ENCODE measurements at regions not wholly inside any gene's neighbourhood (a gene's known extent, or its start where the extent isn't known, plus 50 kb on each side); places are given as distances from the start of the nearest gene placed in this dataset.
"Not testable (repeated sequence)": the region's sequence is repeated elsewhere in the genome, so short reads cannot be mapped to it uniquely, and the experiment has no call there.

GRCh38 chr2:81445176-81445575, 1140.6 kb upstream of the LRRTM1 start:
- ATAC-seq = no peak

- no peak for ATAC-seq
These were observed 1133.0 kb upstream of the LRRTM1 start for GRCh38 chr2:81437456-81438000.

- no peak for ATAC-seq
These were observed 1131.7 kb upstream of the LRRTM1 start for GRCh38 chr2:81436256-81436655.

- no peak for ATAC-seq
These were observed 1108.1 kb upstream of the LRRTM1 start for GRCh38 chr2:81412681-81413080.

GRCh38 chr2:81403508-81403907, 1099.0 kb upstream of the LRRTM1 start:
- ATAC-seq = no peak

- ATAC-seq = no peak
These were observed 1092.0 kb upstream of the LRRTM1 start for GRCh38 chr2:81396417-81397019.

GRCh38 chr2:81395746-81396145, 1091.2 kb upstream of the LRRTM1 start:
- ATAC-seq = no peak

- ATAC-seq = no peak
These were observed 1084.7 kb upstream of the LRRTM1 start for GRCh38 chr2:81389203-81389602.

GRCh38 chr2:81363800-81364199, 1059.2 kb upstream of the LRRTM1 start:
- ATAC-seq = no peak

GRCh38 chr2:81362468-81362867, 1057.9 kb upstream of the LRRTM1 start:
- not testable (repeated sequence) for ATAC-seq

GRCh38 chr2:81355436-81355835, 1050.9 kb upstream of the LRRTM1 start:
- ATAC-seq = no peak

- no peak for ATAC-seq
These were observed 1029.5 kb upstream of the LRRTM1 start for GRCh38 chr2:81334046-81334445.

- no peak for ATAC-seq
These were observed 1024.4 kb upstream of the LRRTM1 start for GRCh38 chr2:81328968-81329367.

GRCh38 chr2:81327911-81328310, 1023.4 kb upstream of the LRRTM1 start:
- ATAC-seq = no peak

GRCh38 chr2:81324046-81324445, 1019.5 kb upstream of the LRRTM1 start:
- no peak for ATAC-seq

- ATAC-seq = no peak
These were observed 999.7 kb upstream of the LRRTM1 start for GRCh38 chr2:81304154-81304830.

GRCh38 chr2:81303321-81303720, 998.8 kb upstream of the LRRTM1 start:
- ATAC-seq = no peak

- no peak for ATAC-seq
These were observed 995.3 kb upstream of the LRRTM1 start for GRCh38 chr2:81299841-81300240.

GRCh38 chr2:81290846-81291245, 986.3 kb upstream of the LRRTM1 start:
- ATAC-seq = no peak

GRCh38 chr2:81283081-81283480, 978.5 kb upstream of the LRRTM1 start:
- ATAC-seq = no peak

- no peak for ATAC-seq
These were observed 977.7 kb upstream of the LRRTM1 start for GRCh38 chr2:81282151-81282769.

- no peak for ATAC-seq
These were observed 972.0 kb upstream of the LRRTM1 start for GRCh38 chr2:81276595-81276994.

GRCh38 chr2:81266106-81266505, 961.6 kb upstream of the LRRTM1 start:
- ATAC-seq = no peak

GRCh38 chr2:81263989-81264388, 959.4 kb upstream of the LRRTM1 start:
- no peak for ATAC-seq
